ENCODE measurements at regions not wholly inside any gene's neighbourhood (a gene's known extent, or its start where the extent isn't known, plus 50 kb on each side); places are given as distances from the start of the nearest gene placed in this dataset.

GRCh38 chr2:34723683-34724082, 1124.6 kb upstream of the FAM98A start:
- 78% methylated on average over 1 of the region's 1 CpG for WGBS
- DNase-seq (ENCODE audit: low spot score): no peak
- Histone ChIP-seq H3K4me3 (ENCODE audit: low read depth in 1 of 3, low read length in 3 of 3) (no peak overlapping the region), H3K9ac (ENCODE audit: low read depth in 1 of 2, low read length in 2 of 2) (no peak overlapping the region), H3K36me3 (ENCODE audit: control insufficient read depth in 4 of 4, insufficient read depth in 3 of 4, low read depth in 1 of 4, low read length in 3 of 4) (no peaks in the 10 kb centered on the region), H3K27ac (ENCODE audit: low read depth in 1 of 2, low read length in 2 of 2) (no peak overlapping the region), H3K4me1 (ENCODE audit: control insufficient read depth in 4 of 4, insufficient read depth in 4 of 4, low read length in 3 of 4) (no peaks in the 10 kb centered on the region), H3K27me3 (ENCODE audit: control insufficient read depth in 4 of 4, insufficient read depth in 4 of 4, low read length in 3 of 4) (no peaks in the 10 kb centered on the region), H3K9me3 (ENCODE audit: control insufficient read depth in 4 of 4, low read length in 3 of 4) (no peaks in the 10 kb centered on the region)
- TF ChIP-seq JUND (IDR thresholded peaks at IDR 0.05): no peak
- TF ChIP-seq YY1 (IDR thresholded peaks at IDR 0.05): no peak
- TF ChIP-seq HNF4G (IDR thresholded peaks at IDR 0.05): no peak
- TF ChIP-seq GABPA (IDR thresholded peaks at IDR 0.05 in 1 of 2, conservative IDR thresholded peaks at IDR 0.05 in 1 of 2): no peak
- TF ChIP-seq HNF4A (conservative IDR thresholded peaks at IDR 0.05): no peak
- no peak for TF ChIP-seq TAF1 (conservative IDR thresholded peaks at IDR 0.05)
- TF ChIP-seq EGR1 (IDR thresholded peaks at IDR 0.05; ENCODE audit: low read depth in 2 of 2): no peak
- no peak for TF ChIP-seq FOXA2 (IDR thresholded peaks at IDR 0.05)
- TF ChIP-seq REST (IDR thresholded peaks at IDR 0.05): no peak
- TF ChIP-seq FOXA1 (IDR thresholded peaks at IDR 0.05): no peak
- no peak for TF ChIP-seq RAD21 (IDR thresholded peaks at IDR 0.05)
- TF ChIP-seq ZBTB33 (IDR thresholded peaks at IDR 0.05): no peak
- TF ChIP-seq SP1 (IDR thresholded peaks at IDR 0.05): no peak

DNA sequence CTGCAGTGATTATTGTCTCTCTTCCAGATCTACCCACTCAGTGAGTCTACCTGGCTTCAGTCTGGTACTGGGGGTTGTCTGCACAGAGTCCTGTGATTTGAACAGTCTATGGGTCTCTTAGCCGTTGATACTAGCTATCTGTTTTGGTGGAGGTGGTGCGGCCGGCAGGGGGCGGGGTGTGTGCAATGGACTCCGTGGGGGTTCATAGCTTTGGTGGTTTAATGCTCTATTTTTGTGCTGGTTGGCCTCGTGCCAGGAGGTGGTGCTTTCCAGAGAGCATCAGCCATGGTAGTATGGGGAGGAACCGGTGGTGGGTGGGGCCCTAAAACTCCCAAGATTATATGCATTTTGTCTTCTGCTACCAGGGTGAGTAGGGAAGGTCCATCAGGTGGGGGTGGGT, 1120.1 kb upstream of the FAM98A start:
- Histone ChIP-seq H3K4me1 (ENCODE audit: control insufficient read depth in 4 of 4, insufficient read depth in 4 of 4, low read length in 3 of 4) (no peaks in the 10 kb centered on the region), H3K9ac (ENCODE audit: low read depth in 1 of 2, low read length in 2 of 2) (no peak overlapping the region), H3K9me3 (ENCODE audit: control insufficient read depth in 4 of 4, low read length in 3 of 4) (no peaks in the 10 kb centered on the region), H3K27ac (ENCODE audit: low read depth in 1 of 2, low read length in 2 of 2) (no peak overlapping the region), H3K27me3 (ENCODE audit: control insufficient read depth in 4 of 4, insufficient read depth in 4 of 4, low read length in 3 of 4) (no peaks in the 10 kb centered on the region), H3K36me3 (ENCODE audit: control insufficient read depth in 4 of 4, insufficient read depth in 3 of 4, low read depth in 1 of 4, low read length in 3 of 4) (no peaks in the 10 kb centered on the region), H3K4me3 (ENCODE audit: low read depth in 1 of 3, low read length in 3 of 3) (no peak overlapping the region)
- WGBS: 84% methylated on average over 7 of the region's 7 CpGs
- no peak for DNase-seq (ENCODE audit: low spot score)
- TF ChIP-seq TAF1 (conservative IDR thresholded peaks at IDR 0.05) (no peak), REST (IDR thresholded peaks at IDR 0.05) (no peak), ATF3 (IDR thresholded peaks at IDR 0.05) (no peak), FOXA1 (IDR thresholded peaks at IDR 0.05) (no peak), HNF4A (conservative IDR thresholded peaks at IDR 0.05) (no peak), CTCF (IDR thresholded peaks at IDR 0.05; ENCODE audit: low read depth, low read length, missing input control) (no peak), RXRA (IDR thresholded peaks at IDR 0.05) (no peak), JUND (IDR thresholded peaks at IDR 0.05) (no peak), HNF4G (IDR thresholded peaks at IDR 0.05) (no peak)
